Keratinocyte (primary cell): ENCODE measurements at regions not wholly inside any gene's neighbourhood (a gene's known extent, or its start where the extent isn't known, plus 50 kb on each side); places are given as distances from the start of the nearest gene placed in this dataset.

Source experiments
- DNase-seq: peaks from one replicate; pipeline ENCODE4 v3.0.0-alpha.2; 2011; ENCODE audit warnings: low read depth, missing footprints, low spot score
- FAIRE-seq: peaks from 2 replicates; lab custom pipeline; 2011; peaks lifted over from hg19 to GRCh38; lab: Jason Lieb, UNC
- H2AFZ ChIP-seq: 2 replicates; pipeline ENCODE4 v1.6.0; 2012; ENCODE audit warnings: low read length, control low read depth, inconsistent platforms; ENCODE audit not compliant: control insufficient read depth
- H3K27ac ChIP-seq: 2 replicates; pipeline ENCODE4 v1.5.1; 2011; ENCODE audit warnings: low read length; ENCODE audit not compliant: control insufficient read depth, insufficient read depth
- H3K27me3 ChIP-seq: 3 replicates; pipeline ENCODE4 v1.6.0; 2011; ENCODE audit warnings: low read length; ENCODE audit not compliant: control insufficient read depth, insufficient read depth; ENCODE audit errors: extremely low read depth
- H3K36me3 ChIP-seq, 2 experiments: 2 replicates in 1 of 2; 3 replicates in 1 of 2; pipeline ENCODE4 v1.5.1; 2011; ENCODE audit warnings: low read length in 2 of 2, mild to moderate bottlenecking in 1 of 2; ENCODE audit not compliant: control insufficient read depth in 2 of 2, insufficient read depth in 2 of 2; ENCODE audit errors: extremely low read depth in 1 of 2
- H3K4me1 ChIP-seq: 3 replicates; pipeline ENCODE4 v1.5.1; 2011; ENCODE audit warnings: low read length; ENCODE audit not compliant: control insufficient read depth, insufficient read depth; ENCODE audit errors: extremely low read depth
- H3K4me2 ChIP-seq: 3 replicates; pipeline ENCODE4 v1.6.0; 2011; ENCODE audit warnings: low read depth, low read length; ENCODE audit not compliant: control insufficient read depth, insufficient read depth; ENCODE audit errors: extremely low read depth
- H3K4me3 ChIP-seq, 3 experiments: fragments of 200-600 bp in 1 of 3; sonication (generic) in 1 of 3; 2 replicates in 2 of 3; 3 replicates in 1 of 3; pipeline ENCODE4 v1.5.1; 2011 to 2016; ENCODE audit warnings: low read length in 3 of 3, mild to moderate bottlenecking in 3 of 3, control low read depth in 2 of 3, inconsistent platforms in 1 of 3, low read depth in 1 of 3, mixed read lengths in 1 of 3, mixed run types in 1 of 3, moderate library complexity in 1 of 3; ENCODE audit not compliant: control insufficient read depth in 2 of 3, insufficient read depth in 2 of 3; ENCODE audit errors: extremely low read depth in 1 of 3
- H3K79me2 ChIP-seq: 2 replicates; pipeline ENCODE4 v1.6.0; 2012; ENCODE audit warnings: low read length; ENCODE audit not compliant: control insufficient read depth, insufficient read depth
- H3K9ac ChIP-seq: 3 replicates; pipeline ENCODE4 v1.6.0; 2011; ENCODE audit warnings: low read length; ENCODE audit not compliant: control insufficient read depth, insufficient read depth; ENCODE audit errors: extremely low read depth
- H3K9me1 ChIP-seq: 3 replicates; pipeline ENCODE4 v1.6.0; 2011; ENCODE audit warnings: low read length; ENCODE audit not compliant: control insufficient read depth, insufficient read depth; ENCODE audit errors: extremely low read depth
- H3K9me3 ChIP-seq: 2 replicates; pipeline ENCODE4 v1.5.1; 2012; ENCODE audit warnings: low read depth, low read length; ENCODE audit not compliant: control insufficient read depth
- H4K20me1 ChIP-seq: 3 replicates; pipeline ENCODE4 v1.6.0; 2011; ENCODE audit warnings: low read length; ENCODE audit not compliant: control insufficient read depth, insufficient read depth; ENCODE audit errors: extremely low read depth
- CTCF ChIP-seq, 3 experiments: IDR thresholded peaks in 1 of 3; conservative IDR thresholded peaks in 1 of 3; optimal IDR thresholded peaks in 1 of 3; 2 replicates in 2 of 3; 3 replicates in 1 of 3; pipeline versions ENCODE3 to v1.5.1; 2011; ENCODE audit warnings: low read length in 3 of 3, mild to moderate bottlenecking in 3 of 3, moderate library complexity in 2 of 3, control low read depth in 1 of 3, inconsistent platforms in 1 of 3; ENCODE audit not compliant: insufficient read depth in 2 of 3; ENCODE audit errors: extremely low read depth in 1 of 3
- EZH2 ChIP-seq: IDR thresholded peaks from one replicate; pipeline ENCODE4 v1.6.1; 2012; ENCODE audit warnings: inconsistent platforms, mild to moderate bottlenecking, low read length, moderate library complexity
- dilution Hi-C: fragments of 300-500 bp; cut with MboI; formaldehyde crosslinking; loops from one replicate; pipeline ENCODE4 v1.7.0; 2020; ENCODE audit warnings: low sequenced_read_pairs; ENCODE audit not compliant: extremely low pct_ligation_motif_present

- no peaks in the 10 kb centered on the region for H3K27me3 ChIP-seq
- dilution Hi-C loops, result no loop called here
- no peak overlapping the region for H2AFZ ChIP-seq
- FAIRE-seq (no peak), DNase-seq (no peak)
- H3K9me3 ChIP-seq, result no peaks in the 10 kb centered on the region
- no peak for TF ChIP-seq CTCF (optimal IDR thresholded peaks at IDR 0.05 in 1 of 3, IDR thresholded peaks at IDR 0.05 in 1 of 3, conservative IDR thresholded peaks at IDR 0.05 in 1 of 3; ENCODE audit: extremely low read depth in 1 of 3, insufficient read depth in 2 of 3, low read length in 3 of 3)
- no peak for TF ChIP-seq EZH2
- peaks cover 3% of the 10 kb centered on the region for H4K20me1 ChIP-seq
- no peak overlapping the region for H3K4me2 ChIP-seq
- H3K36me3 ChIP-seq, result no peaks in the 10 kb centered on the region
- H3K9ac ChIP-seq, result no peak overlapping the region
- H3K9me1 ChIP-seq, result no peaks in the 10 kb centered on the region
- peaks cover 3% of the 10 kb centered on the region for H3K79me2 ChIP-seq
- H3K4me3 ChIP-seq, result no peak overlapping the region
- H3K27ac ChIP-seq, result no peak overlapping the region
- H3K4me1 ChIP-seq, result peaks cover 5% of the 10 kb centered on the region
Measured at GRCh38 chr18:39773646-39774045, 2181.4 kb upstream of the PIK3C3 start.

- H3K4me2 ChIP-seq, result no peak overlapping the region
Measured at GRCh38 chr18:39772155-39772919, 2182.7 kb upstream of the PIK3C3 start.

More at GRCh38 chr18:39772155-39772919, 2182.7 kb upstream of the PIK3C3 start:
- TF ChIP-seq EZH2 (no peak), CTCF (optimal IDR thresholded peaks at IDR 0.05 in 1 of 3, IDR thresholded peaks at IDR 0.05 in 1 of 3, conservative IDR thresholded peaks at IDR 0.05 in 1 of 3; ENCODE audit: extremely low read depth in 1 of 3, insufficient read depth in 2 of 3, low read length in 3 of 3) (no peak)
- Histone ChIP-seq H3K4me1 (peaks cover 5% of the 10 kb centered on the region), H3K9me1 (no peaks in the 10 kb centered on the region), H3K4me3 (no peak overlapping the region), H2AFZ (peak overlapping the region; percentile 38), H3K9me3 (no peaks in the 10 kb centered on the region), H3K79me2 (peaks cover 1% of the 10 kb centered on the region), H3K9ac (no peak overlapping the region), H3K27me3 (no peaks in the 10 kb centered on the region), H3K27ac (no peak overlapping the region), H3K36me3 (no peaks in the 10 kb centered on the region), H4K20me1 (peaks cover 3% of the 10 kb centered on the region)
- DNase-seq (no peak), FAIRE-seq (peak; percentile 63)
- dilution Hi-C loops, result no loop called here
